HG02642 (cell line): ENCODE measurements at regions not wholly inside any gene's neighbourhood (a gene's known extent, or its start where the extent isn't known, plus 50 kb on each side); places are given as distances from the start of the nearest gene placed in this dataset.
A peak's percentile ranks its signal among the peaks of the same experiment; 100 is the strongest.

ENCODE experiments used
- ATAC-seq: cut with Tn5 transposase; IDR thresholded peaks from one replicate; pipeline ENCODE4 v1.9.1; 2021; ENCODE audit warnings: mild to moderate bottlenecking; ENCODE audit not compliant: unreplicated experiment, poor library complexity

DNA sequence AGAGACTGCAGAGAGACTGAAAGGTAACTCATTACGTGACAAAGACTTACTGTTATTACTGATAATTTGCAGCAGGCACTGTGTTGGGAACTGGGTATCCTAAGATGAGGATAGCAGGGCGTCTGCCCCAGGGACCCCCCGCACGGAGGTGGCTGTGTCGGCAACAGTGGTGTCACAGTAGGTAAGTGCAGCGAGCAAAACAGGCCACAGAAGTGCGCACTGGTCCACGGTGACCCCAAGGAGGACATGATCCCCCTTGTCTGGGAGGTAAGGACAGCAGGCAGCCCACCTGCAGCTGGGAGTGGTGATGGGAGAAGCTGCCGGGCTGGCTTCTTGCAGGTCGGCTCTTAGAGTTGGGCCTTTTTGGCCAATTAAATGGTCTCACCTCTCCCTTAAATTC is 82.9 kb downstream of the FAM43A start:
- no peak for ATAC-seq

DNA sequence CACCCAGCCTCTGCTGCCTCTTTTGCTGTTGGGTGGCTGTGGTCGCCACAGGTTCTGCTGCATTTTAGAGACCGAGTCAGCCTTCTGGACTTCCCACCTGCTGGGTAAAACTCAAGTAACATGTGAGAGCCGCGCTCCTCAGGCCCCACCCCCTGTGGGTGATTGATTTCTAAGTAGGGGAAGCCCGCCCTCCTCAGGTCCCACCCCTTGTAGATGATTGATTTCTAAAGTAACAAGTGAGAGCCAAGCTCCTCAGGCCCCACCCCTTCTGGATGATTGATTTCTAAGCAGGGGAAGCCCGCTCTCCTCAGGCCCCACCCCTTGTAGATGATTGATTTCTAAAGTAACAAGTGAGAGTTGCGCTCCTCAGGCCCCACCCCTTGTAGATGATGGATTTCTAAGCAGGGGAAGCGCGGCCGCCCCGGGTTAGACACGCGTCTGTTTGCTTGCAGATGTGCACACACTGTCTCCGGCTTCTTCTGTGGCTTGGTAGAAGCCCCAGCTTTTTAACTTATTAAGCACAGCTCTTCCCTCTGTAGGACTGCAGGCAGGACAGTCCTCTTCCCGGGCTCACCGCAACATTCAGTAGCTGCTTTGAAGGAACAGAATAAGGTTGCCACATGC is 83.4 kb downstream of the FAM43A start:
- peak; percentile 96 for ATAC-seq

DNA sequence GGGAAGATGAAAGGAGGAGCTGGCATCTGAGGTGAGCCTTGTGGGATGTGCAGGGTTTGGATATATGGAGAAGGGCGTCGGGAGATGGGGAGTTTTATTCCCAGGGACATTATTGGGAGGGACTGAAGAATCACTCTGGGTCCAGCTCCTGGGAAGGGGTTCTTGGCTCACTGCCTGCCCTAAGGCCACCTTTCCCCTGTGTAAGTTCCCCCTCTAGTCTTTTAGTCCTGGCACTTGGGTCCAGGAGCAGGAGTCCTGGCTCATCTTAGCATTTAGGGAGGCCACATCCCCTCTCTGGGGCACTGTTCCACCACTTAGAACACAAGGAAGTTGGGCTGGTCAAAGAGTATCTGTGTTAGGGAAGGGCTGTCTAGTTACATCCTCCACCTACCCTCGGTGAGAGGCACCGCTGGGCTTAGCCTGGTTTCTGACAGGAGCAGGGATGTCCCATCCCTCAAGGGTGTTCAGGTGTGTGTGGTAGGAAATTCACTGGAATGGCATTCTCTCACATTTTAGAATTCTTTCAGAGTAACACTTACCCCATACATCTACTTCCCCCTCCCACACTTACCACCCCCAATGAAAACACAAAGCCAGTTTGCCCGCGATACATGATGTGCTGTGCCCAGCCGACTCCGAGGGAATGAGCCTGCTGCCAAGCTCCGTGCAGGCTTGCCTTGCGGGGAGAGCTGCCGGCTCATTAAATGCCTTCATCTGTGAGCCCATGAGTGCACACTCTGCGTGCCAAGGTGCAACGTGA is 86.7 kb downstream of the FAM43A start:
- ATAC-seq: no peak

- no peak for ATAC-seq
Observed at GRCh38 chr3:194773216-194773615, 87.5 kb downstream of the FAM43A start.

- ATAC-seq: no peak
Observed at GRCh38 chr3:194773771-194774455, 88.2 kb downstream of the FAM43A start.

DNA sequence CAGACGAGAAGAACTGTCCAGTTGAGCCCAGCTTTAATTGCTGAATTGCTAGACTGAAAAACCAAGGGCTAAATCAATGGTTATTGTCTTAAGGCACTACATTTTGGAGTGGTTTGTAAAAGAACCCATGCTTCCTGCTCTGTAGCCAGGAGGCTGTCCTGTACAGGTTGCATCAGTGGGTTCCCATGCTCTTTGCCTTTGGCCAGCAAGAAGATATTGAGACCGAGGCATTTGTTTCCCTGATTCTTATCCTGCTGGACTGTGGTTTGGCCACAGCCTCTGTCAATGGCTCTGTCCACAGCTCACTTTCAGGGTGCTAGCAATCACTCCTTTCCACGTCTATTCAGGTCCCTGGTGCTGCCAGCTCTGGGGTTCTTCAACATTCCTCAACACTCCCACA is 89.6 kb downstream of the FAM43A start:
- ATAC-seq: no peak

DNA sequence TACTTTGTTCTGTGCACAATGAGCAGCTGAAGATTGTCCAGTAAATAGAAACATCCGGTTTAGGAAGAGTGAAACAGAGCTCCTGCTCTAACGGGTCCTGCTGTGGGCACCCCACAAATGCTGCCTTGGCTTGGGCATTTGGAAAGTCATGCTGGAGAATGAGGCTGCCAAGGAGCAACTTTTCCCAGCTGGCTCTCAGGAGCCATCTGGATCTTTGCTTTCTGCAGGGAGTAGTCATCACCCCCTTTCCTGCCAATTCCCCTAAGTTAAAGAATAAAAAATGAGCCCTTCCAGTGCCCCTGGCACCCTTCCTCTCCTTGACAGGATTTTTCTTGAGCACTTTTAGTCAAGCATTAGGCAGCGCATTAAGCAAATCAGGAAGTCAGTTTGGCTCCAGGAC is 90.0 kb downstream of the FAM43A start:
- ATAC-seq: no peak

GRCh38 chr3:194777729-194778128 is 92.0 kb downstream of the FAM43A start:
- no peak for ATAC-seq

- no peak for ATAC-seq
Observed at GRCh38 chr3:194779729-194780224, 94.1 kb downstream of the FAM43A start.

- ATAC-seq: no peak
Observed at GRCh38 chr3:194780706-194781105, 95.0 kb downstream of the FAM43A start.

DNA sequence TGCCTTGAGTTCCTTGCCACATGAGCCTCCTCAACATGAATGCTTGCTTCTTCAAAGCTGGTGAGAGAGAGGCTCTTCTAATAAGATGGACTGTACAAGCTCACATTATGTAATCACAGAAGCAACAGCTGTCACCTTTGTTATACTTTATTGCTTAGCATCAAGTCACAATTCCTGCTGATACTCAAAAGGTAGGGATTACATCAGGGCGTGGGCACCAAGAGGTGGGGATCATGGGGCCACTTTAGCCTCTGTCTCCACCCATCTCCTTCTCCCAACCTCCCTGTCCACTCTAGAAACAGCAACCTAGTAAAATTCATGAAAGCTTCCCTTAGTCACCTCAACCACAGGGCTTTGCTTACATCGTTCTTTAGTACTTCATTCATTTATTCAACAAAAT is 95.9 kb downstream of the FAM43A start:
- ATAC-seq: no peak

DNA sequence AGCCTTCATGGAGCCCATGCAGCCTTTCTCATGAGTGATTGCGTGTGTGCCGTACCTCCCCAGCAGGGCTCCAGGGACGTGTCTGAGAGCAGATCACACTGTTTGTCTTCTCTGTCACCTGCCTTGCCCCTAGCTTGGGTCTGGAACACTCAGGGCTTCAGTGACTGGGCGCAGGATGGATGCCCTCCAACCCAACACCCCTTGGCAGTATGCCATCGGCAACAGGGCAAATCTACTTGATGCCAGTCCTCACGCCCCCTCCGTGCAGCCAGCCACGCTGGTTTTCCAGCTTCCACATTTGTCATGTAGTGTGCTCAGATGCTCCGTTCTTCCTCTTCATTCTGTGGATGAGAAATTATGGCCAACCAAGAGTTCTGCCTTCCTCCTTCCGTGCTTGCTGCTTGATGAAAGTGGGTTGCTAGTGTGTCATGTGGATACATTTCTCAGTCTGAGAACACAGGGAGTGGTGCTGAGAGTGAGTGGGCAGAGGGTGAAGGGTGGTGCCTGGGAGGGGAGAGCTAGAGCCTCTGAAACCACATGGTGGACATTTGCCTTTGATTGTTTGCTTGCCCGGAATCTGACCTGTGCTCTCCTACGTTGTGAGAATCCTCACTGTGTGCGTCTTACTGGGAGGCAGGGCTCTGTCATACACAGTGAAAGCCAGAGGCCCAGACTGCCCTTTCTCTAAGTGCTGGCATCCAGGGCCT is 97.2 kb downstream of the FAM43A start:
- no peak for ATAC-seq

DNA sequence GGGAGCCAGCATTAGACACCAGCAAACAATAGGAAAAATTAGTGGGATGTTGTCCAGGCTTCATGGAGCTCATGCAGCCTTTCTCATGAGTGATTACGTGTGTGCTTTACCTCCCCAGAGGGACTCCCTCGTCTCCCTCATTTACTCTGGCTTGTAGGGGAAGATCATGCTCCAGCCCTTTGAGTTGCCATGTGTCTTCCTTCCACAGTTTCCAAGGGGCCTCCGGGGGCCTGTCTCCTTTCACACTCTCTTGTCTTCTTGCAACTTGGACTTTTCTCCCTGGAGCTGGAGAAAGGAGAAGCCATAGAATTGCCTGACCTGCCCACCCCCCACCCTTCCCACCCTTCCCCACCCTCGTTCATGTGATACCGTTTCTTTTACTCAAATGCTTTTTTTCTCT is 98.7 kb downstream of the FAM43A start:
- no peak for ATAC-seq

- ATAC-seq: no peak
Observed at GRCh38 chr3:194785315-194785714, 99.6 kb downstream of the FAM43A start.

GRCh38 chr3:194787072-194787471 is 101.4 kb downstream of the FAM43A start:
- no peak for ATAC-seq

- no peak for ATAC-seq
Observed at GRCh38 chr3:194787650-194788049, 102.0 kb downstream of the FAM43A start.

- no peak for ATAC-seq
Observed at GRCh38 chr3:194792368-194792767, 106.7 kb downstream of the FAM43A start.

DNA sequence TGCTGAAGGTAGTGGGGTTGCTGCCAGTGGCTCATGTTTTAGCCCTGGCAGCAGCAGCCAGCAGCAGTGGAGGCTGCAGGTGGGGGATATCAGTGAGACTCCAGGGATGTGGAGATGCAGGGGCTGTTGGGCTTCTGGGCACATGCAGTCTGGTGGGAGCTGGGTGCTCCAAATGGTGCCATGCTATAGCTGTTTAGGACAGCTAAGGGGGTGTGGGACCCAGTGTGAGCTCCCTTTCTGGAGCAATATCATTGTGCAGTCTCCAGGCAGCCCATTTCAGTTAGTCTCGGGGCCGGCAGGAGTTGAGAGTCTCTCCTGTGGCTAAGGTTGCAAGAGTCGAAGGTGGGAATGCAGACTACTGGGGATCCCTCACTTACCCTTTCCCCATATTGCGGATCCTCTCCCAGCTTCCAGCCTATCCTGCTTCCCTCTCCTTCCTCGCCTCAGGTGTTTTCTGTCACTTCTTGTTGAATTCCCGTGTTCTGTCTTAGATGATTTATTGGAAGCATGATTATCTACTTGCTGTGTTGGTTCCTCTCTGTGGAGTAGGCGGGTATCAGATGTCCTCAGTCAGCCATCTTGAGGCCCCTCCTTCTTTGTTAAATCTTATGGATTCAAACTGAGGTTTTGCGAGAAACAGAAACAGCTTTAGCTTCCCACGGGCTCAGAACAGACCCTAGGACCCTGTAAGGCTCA is 112.0 kb downstream of the FAM43A start:
- no peak for ATAC-seq

DNA sequence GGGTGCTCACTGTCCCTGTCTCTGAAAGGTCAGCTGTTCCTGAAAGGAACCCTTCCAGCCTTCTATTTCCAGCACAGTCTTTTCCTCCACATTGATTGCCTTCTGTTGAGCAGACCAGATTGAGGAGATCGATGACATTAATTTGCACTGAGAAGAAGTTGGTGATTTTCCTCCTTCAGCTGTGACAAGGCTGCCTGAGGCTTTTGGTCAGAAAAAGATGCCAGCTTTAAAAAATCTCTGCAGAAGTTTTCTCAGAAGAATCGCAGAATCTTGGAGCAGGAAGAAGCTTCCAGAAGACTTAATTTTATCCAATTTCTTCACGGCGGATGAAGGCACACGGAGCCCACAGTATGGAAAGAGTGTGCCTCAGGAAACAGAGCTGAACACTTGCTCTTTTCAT is 112.8 kb downstream of the FAM43A start:
- ATAC-seq: no peak

- ATAC-seq: no peak
Observed at GRCh38 chr3:194800002-194800401, 114.3 kb downstream of the FAM43A start.
